ENCODE measurements at regions not wholly inside any gene's neighbourhood (a gene's known extent, or its start where the extent isn't known, plus 50 kb on each side); places are given as distances from the start of the nearest gene placed in this dataset.

DNA sequence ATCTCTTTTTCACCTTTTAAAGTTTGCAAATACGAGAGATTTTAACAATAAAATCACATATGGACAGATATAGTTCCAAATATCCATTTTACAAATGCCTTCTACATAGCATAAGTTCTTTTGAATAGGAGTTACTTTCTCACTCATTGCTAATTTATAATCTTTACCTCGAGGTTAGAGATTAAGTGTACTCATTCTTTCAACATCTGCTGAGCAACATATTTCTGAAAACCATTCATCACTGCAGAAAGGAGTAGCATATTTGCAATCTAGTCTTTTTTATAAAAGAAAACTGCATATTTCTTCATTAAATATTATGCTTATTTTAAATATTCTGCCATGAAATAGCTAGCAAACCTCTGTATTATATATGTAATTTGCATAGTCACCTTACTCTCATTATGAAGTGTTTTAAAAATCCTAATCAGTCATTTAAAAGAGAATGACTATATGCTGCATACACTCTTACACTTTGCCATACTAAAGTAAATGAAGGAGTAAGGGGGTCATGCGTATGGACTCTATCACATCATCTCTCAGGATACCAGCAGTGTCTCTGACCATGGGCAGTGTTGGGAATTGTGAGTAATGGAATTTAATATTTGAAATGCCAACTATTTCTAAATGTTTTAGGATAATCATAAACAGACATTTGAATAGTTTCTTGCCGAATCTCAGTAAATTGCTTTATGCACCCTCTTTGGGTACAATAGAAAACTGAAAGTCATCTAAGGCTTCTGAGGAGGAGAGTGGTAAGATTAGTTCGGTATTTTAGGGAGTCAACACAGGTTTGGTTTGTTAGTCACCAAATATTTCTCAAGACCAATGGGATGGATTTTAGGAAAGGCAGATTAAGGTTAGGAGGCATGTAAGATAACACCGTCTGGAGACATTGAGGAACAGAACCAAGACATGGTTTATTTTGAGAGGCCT lies 524.8 kb upstream of the ATP2B1 start (continued):
- TF ChIP-seq, protein P1, sequence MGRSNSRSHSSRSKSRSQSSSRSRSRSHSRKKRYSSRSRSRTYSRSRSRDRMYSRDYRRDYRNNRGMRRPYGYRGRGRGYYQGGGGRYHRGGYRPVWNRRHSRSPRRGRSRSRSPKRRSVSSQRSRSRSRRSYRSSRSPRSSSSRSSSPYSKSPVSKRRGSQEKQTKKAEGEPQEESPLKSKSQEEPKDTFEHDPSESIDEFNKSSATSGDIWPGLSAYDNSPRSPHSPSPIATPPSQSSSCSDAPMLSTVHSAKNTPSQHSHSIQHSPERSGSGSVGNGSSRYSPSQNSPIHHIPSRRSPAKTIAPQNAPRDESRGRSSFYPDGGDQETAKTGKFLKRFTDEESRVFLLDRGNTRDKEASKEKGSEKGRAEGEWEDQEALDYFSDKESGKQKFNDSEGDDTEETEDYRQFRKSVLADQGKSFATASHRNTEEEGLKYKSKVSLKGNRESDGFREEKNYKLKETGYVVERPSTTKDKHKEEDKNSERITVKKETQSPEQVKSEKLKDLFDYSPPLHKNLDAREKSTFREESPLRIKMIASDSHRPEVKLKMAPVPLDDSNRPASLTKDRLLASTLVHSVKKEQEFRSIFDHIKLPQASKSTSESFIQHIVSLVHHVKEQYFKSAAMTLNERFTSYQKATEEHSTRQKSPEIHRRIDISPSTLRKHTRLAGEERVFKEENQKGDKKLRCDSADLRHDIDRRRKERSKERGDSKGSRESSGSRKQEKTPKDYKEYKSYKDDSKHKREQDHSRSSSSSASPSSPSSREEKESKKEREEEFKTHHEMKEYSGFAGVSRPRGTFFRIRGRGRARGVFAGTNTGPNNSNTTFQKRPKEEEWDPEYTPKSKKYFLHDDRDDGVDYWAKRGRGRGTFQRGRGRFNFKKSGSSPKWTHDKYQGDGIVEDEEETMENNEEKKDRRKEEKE (IDR thresholded peaks at IDR 0.05), result no peak
- TF ChIP-seq HSF1 (IDR thresholded peaks at IDR 0.05; ENCODE audit: low read depth, low read length), result no peak
- TF ChIP-seq, protein P2, sequence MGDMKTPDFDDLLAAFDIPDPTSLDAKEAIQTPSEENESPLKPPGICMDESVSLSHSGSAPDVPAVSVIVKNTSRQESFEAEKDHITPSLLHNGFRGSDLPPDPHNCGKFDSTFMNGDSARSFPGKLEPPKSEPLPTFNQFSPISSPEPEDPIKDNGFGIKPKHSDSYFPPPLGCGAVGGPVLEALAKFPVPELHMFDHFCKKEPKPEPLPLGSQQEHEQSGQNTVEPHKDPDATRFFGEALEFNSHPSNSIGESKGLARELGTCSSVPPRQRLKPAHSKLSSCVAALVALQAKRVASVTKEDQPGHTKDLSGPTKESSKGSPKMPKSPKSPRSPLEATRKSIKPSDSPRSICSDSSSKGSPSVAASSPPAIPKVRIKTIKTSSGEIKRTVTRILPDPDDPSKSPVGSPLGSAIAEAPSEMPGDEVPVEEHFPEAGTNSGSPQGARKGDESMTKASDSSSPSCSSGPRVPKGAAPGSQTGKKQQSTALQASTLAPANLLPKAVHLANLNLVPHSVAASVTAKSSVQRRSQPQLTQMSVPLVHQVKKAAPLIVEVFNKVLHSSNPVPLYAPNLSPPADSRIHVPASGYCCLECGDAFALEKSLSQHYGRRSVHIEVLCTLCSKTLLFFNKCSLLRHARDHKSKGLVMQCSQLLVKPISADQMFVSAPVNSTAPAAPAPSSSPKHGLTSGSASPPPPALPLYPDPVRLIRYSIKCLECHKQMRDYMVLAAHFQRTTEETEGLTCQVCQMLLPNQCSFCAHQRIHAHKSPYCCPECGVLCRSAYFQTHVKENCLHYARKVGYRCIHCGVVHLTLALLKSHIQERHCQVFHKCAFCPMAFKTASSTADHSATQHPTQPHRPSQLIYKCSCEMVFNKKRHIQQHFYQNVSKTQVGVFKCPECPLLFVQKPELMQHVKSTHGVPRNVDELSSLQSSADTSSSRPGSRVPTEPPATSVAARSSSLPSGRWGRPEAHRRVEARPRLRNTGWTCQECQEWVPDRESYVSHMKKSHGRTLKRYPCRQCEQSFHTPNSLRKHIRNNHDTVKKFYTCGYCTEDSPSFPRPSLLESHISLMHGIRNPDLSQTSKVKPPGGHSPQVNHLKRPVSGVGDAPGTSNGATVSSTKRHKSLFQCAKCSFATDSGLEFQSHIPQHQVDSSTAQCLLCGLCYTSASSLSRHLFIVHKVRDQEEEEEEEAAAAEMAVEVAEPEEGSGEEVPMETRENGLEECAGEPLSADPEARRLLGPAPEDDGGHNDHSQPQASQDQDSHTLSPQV (IDR thresholded peaks at IDR 0.05), result no peak
- no peak for TF ChIP-seq FOXM1 (IDR thresholded peaks at IDR 0.05; ENCODE audit: low read depth, low read length)
- TF ChIP-seq BACH1 (IDR thresholded peaks at IDR 0.05; ENCODE audit: borderline replicate concordance), result no peak
- TF ChIP-seq, protein P3, sequence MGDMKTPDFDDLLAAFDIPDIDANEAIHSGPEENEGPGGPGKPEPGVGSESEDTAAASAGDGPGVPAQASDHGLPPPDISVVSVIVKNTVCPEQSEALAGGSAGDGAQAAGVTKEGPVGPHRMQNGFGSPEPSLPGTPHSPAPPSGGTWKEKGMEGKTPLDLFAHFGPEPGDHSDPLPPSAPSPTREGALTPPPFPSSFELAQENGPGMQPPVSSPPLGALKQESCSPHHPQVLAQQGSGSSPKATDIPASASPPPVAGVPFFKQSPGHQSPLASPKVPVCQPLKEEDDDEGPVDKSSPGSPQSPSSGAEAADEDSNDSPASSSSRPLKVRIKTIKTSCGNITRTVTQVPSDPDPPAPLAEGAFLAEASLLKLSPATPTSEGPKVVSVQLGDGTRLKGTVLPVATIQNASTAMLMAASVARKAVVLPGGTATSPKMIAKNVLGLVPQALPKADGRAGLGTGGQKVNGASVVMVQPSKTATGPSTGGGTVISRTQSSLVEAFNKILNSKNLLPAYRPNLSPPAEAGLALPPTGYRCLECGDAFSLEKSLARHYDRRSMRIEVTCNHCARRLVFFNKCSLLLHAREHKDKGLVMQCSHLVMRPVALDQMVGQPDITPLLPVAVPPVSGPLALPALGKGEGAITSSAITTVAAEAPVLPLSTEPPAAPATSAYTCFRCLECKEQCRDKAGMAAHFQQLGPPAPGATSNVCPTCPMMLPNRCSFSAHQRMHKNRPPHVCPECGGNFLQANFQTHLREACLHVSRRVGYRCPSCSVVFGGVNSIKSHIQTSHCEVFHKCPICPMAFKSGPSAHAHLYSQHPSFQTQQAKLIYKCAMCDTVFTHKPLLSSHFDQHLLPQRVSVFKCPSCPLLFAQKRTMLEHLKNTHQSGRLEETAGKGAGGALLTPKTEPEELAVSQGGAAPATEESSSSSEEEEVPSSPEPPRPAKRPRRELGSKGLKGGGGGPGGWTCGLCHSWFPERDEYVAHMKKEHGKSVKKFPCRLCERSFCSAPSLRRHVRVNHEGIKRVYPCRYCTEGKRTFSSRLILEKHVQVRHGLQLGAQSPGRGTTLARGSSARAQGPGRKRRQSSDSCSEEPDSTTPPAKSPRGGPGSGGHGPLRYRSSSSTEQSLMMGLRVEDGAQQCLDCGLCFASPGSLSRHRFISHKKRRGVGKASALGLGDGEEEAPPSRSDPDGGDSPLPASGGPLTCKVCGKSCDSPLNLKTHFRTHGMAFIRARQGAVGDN (IDR thresholded peaks at IDR 0.05), result no peak
- TF ChIP-seq, protein P4, sequence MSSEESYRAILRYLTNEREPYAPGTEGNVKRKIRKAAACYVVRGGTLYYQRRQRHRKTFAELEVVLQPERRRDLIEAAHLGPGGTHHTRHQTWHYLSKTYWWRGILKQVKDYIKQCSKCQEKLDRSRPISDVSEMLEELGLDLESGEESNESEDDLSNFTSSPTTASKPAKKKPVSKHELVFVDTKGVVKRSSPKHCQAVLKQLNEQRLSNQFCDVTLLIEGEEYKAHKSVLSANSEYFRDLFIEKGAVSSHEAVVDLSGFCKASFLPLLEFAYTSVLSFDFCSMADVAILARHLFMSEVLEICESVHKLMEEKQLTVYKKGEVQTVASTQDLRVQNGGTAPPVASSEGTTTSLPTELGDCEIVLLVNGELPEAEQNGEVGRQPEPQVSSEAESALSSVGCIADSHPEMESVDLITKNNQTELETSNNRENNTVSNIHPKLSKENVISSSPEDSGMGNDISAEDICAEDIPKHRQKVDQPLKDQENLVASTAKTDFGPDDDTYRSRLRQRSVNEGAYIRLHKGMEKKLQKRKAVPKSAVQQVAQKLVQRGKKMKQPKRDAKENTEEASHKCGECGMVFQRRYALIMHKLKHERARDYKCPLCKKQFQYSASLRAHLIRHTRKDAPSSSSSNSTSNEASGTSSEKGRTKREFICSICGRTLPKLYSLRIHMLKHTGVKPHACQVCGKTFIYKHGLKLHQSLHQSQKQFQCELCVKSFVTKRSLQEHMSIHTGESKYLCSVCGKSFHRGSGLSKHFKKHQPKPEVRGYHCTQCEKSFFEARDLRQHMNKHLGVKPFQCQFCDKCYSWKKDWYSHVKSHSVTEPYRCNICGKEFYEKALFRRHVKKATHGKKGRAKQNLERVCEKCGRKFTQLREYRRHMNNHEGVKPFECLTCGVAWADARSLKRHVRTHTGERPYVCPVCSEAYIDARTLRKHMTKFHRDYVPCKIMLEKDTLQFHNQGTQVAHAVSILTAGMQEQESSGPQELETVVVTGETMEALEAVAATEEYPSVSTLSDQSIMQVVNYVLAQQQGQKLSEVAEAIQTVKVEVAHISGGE (CRISPR knock-in tag; IDR thresholded peaks at IDR 0.05), result no peak
- no peak for TF ChIP-seq SMAD5 (IDR thresholded peaks at IDR 0.05; ENCODE audit: low read depth)
- TF ChIP-seq ZNF217 (IDR thresholded peaks at IDR 0.05), result no peak
- no peak for TF ChIP-seq ZSCAN29 (IDR thresholded peaks at IDR 0.05)

Measured in GM12878 (cell line).